Lower leg skin (tissue), 4 donors: ENCODE measurements at regions not wholly inside any gene's neighbourhood (a gene's known extent, or its start where the extent isn't known, plus 50 kb on each side); places are given as distances from the start of the nearest gene placed in this dataset.

ENCODE experiments used
- DNase-seq, 2 donors: peaks; one replicate each; pipeline ENCODE4 v3.0.0-alpha.2; 2019; ENCODE audit warnings: low spot score in 2 of 2
- H3K4me3 ChIP-seq: fragments of 200-600 bp; sonication (generic); 2 replicates; pipeline ENCODE4 v1.5.1; 2017; ENCODE audit warnings: mild to moderate bottlenecking, low read depth; ENCODE audit not compliant: poor library complexity, severe bottlenecking
- CTCF ChIP-seq, 3 donors: fragments of 450-650 bp; IDR thresholded peaks; one replicate each; pipeline ENCODE4 v1.5.1; 2016; ENCODE audit warnings: antibody characterized with exemption in 3 of 3, mild to moderate bottlenecking in 3 of 3, moderate library complexity in 2 of 3
- POLR2A ChIP-seq, 2 donors: fragments of 450-650 bp; IDR thresholded peaks; one replicate each; pipeline ENCODE4 v1.6.1; 2016 to 2017; ENCODE audit warnings: antibody characterized with exemption in 2 of 2, mild to moderate bottlenecking in 1 of 2, moderate library complexity in 1 of 2
- WGBS, 2 donors: methylation state at CpG; one replicate each; pipeline ENCODE4 v1.1.5; 2018; 5-methylcytosine and 5-hydroxymethylcytosine counted together
- intact Hi-C: fragments of 100-400 bp; cut with DNase I; formaldehyde crosslinking; loops from one replicate; pipeline ENCODE4 v1.15.0; 2023; ENCODE audit warnings: low total_unique reads

DNA sequence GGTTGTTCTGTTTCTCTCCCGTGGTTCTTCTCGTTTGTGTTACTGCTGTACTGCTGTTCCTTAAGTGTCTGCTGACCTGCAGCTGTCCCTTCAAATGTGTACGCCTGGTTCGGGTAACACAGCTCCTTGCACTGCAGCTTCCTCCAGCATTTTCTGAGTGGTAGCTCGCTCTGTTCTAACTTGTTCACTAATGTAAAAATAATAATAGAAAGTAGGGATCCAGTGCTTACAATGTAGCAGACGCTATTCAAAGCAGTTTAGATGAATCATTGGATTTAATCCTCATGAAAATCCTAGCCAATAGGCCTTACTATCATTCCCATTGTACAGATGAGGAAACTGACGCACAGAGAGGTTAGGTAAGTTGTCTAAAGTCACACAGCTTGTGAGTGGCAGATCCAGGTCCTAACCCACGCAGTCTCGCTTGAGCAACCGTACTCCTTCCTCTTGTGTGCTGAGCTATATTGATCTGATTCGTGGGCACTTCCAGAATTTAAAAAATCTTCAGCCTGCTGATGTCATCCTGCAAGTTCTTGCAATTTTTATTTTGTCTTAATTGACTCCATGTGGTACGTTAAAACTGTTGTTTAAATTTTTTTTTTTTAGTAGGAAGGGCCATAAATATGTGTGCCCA lies 448.2 kb upstream of the FAT1 start:
- no peak for DNase-seq
- intact Hi-C loops: no loop called here
- H3K4me3 ChIP-seq: no peak overlapping the region
- TF ChIP-seq CTCF (IDR thresholded peaks at IDR 0.05) (no peak), POLR2A (IDR thresholded peaks at IDR 0.05) (no peak)
- 45 to 46% methylated on average over 12 of the region's 12 CpGs for WGBS, 2 donors

GRCh38 chr4:187172340-187172761 lies 448.7 kb upstream of the FAT1 start:
- TF ChIP-seq CTCF (IDR thresholded peaks at IDR 0.05) (no peak), POLR2A (IDR thresholded peaks at IDR 0.05) (no peak)
- peak in 1 of 2 donors; percentile 21 for DNase-seq
- WGBS, 2 donors: 14 to 24% methylated on average over 7 of the region's 7 CpGs
- intact Hi-C loops: no loop called here
- H3K4me3 ChIP-seq: no peak overlapping the region

DNA sequence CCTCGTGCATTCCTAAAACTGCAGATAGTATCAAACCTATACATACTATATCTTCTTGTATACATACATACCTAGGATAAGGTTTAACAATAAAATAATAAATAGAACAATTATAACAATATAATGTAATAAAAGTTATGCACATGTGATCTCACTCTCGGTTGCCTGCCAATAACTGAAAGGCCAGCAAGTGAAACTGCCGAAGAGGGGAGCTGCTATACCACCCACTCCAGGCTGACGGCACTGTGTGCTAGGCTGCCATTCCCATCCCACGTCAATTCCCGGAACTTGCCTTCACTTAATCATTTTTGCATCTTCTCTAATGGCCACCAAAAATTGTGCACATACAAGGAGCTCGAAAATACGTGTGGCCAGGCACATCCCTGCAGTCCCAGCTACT lies 451.1 kb upstream of the FAT1 start:
- intact Hi-C loops: no loop called here
- 79 to 85% methylated on average over 8 of the region's 8 CpGs for WGBS, 2 donors
- DNase-seq: no peak
- H3K4me3 ChIP-seq: no peak overlapping the region
- no peak for TF ChIP-seq CTCF (IDR thresholded peaks at IDR 0.05)
- TF ChIP-seq POLR2A (IDR thresholded peaks at IDR 0.05): no peak

DNA sequence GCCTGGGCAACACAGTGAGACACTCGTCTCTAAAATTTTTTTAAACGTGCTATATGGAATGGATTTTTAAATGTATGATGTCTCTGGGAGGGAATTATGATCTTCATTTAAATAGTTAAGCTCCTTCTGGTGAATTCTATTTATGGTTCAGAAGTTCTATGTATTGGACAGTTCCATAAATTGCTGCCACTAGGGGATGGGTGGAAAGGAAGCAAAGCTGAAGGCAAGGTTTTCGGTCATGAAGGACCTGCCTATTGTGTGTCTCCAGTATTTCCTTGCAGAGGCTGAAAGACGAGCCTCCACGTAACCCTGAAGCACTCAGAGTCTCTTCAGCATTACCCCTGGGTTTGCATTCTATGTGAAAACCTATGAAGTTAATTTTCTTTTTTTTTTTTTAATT lies 451.5 kb upstream of the FAT1 start:
- TF ChIP-seq POLR2A (IDR thresholded peaks at IDR 0.05) (no peak), CTCF (IDR thresholded peaks at IDR 0.05) (no peak)
- DNase-seq: no peak
- intact Hi-C loops: no loop called here
- no peak overlapping the region for H3K4me3 ChIP-seq
- WGBS, 2 donors: 74 to 85% methylated on average over 5 of the region's 5 CpGs

DNA sequence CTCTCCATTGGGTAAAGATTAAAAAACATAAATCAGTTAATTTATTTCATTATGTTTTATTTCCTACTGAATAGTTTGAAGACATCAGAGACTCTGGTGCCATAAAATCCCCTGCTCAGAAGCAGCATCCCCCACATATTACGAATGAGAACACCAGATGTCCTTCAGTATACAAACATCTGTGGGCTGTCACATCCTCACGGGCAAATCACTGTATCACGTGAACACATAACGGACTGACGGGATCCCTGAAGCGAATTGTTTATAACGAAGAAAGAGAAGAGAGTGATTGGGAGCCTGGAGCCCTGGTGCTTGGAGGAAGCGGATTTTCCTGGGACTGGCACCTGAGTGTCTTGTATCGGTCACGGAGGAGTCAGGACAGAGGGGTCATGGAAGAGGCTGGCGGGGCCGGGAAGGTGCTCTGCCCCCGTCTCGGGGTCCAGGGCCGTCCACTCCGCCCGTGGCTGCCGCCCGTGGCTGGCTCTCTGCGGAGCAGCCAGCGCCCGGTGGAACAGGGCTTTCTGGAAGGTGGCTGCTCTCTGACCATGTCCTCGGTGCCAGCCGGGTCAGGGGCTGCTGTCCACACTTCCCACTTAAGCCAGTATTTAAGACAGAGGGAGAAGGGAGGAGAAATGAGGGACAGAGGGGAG lies 452.7 kb upstream of the FAT1 start:
- intact Hi-C loops: no loop called here
- DNase-seq: no peak
- TF ChIP-seq CTCF (IDR thresholded peaks at IDR 0.05) (no peak), POLR2A (IDR thresholded peaks at IDR 0.05) (no peak)
- WGBS, 2 donors: 91% methylated on average over 24 of the region's 24 CpGs
- no peak overlapping the region for H3K4me3 ChIP-seq

GRCh38 chr4:187178084-187178483 lies 454.4 kb upstream of the FAT1 start:
- no peak for DNase-seq
- WGBS, 2 donors: 81 to 86% methylated on average over 6 of the region's 6 CpGs
- TF ChIP-seq POLR2A (IDR thresholded peaks at IDR 0.05): no peak
- TF ChIP-seq CTCF (IDR thresholded peaks at IDR 0.05): no peak
- H3K4me3 ChIP-seq: no peak overlapping the region
- intact Hi-C loops: no loop called here
